Activated B cell treated with CpG ODN at 0.5 μM for 24 hours (primary cell): ENCODE measurements at regions not wholly inside any gene's neighbourhood (a gene's known extent, or its start where the extent isn't known, plus 50 kb on each side); places are given as distances from the start of the nearest gene placed in this dataset.

Experiments
- ATAC-seq: fragments of 200-7000 bp; cut with Tn5 transposase; one replicate; pipeline ENCODE4 v1.10.0; 2021; ENCODE audit warnings: low read depth, mild to moderate bottlenecking, moderate library complexity
- CTCF ChIA-PET: fragments of 350-600 bp; sonication (Branson Sonifier 250); formaldehyde crosslinking; loops from one replicate; lab custom pipeline; 2021; ENCODE audit warnings: antibody characterized with exemption; lab: Charles Lee
- POLR2A ChIA-PET: fragments of 350-600 bp; sonication (Branson Sonifier 250); formaldehyde crosslinking; loops from one replicate; lab custom pipeline; 2021; ENCODE audit warnings: antibody characterized with exemption; lab: Charles Lee
- DNase-seq: peaks from one replicate; pipeline ENCODE4 v3.0.0; 2022
- H3K27ac Mint-ChIP-seq: one replicate; pipeline ENCODE4 v1.8.0; 2020; ENCODE audit warnings: mixed read lengths
- H3K27me3 Mint-ChIP-seq: one replicate; pipeline ENCODE4 v1.8.0; 2021; ENCODE audit warnings: mixed read lengths
- H3K36me3 Mint-ChIP-seq: one replicate; pipeline ENCODE4 v1.8.0; 2021; ENCODE audit warnings: low read depth, mixed read lengths
- H3K4me1 Mint-ChIP-seq: one replicate; pipeline ENCODE4 v1.8.0; 2021; ENCODE audit warnings: mixed read lengths
- H3K4me3 Mint-ChIP-seq: one replicate; pipeline ENCODE4 v1.8.0; 2020; ENCODE audit warnings: mild to moderate bottlenecking, mixed read lengths
- H3K9me3 Mint-ChIP-seq: one replicate; pipeline ENCODE4 v1.8.0; 2020; ENCODE audit warnings: mixed read lengths
- CTCF ChIP-seq: fragments of 200-600 bp; IDR thresholded peaks from one replicate; pipeline ENCODE4 v1.8.0; 2022; ENCODE audit warnings: antibody characterized with exemption, mild to moderate bottlenecking
- intact Hi-C: fragments of 100-400 bp; cut with micrococcal nuclease; formaldehyde crosslinking; loops from one replicate; pipeline ENCODE4 v1.15.1; 2024

GRCh38 chr6:6920987-6921313 lies 186.8 kb upstream of the RREB1 start:
- no peak overlapping the region for H3K4me3 Mint-ChIP-seq
- H3K4me1 Mint-ChIP-seq: peaks cover 4% of the 10 kb centered on the region
- H3K9me3 Mint-ChIP-seq: no peaks in the 10 kb centered on the region
- intact Hi-C loops: no loop called here
- no peaks in the 10 kb centered on the region for H3K36me3 Mint-ChIP-seq
- DNase-seq (no peak), ATAC-seq (no peak)
- no peak for TF ChIP-seq CTCF
- peaks cover 5% of the 10 kb centered on the region for H3K27me3 Mint-ChIP-seq
- no peak overlapping the region for H3K27ac Mint-ChIP-seq
- ChIA-PET CTCF (no interaction called here), POLR2A (no interaction called here)

GRCh38 chr6:6922166-6922565 lies 185.6 kb upstream of the RREB1 start:
- Mint-ChIP-seq H3K4me1 (no peaks in the 10 kb centered on the region), H3K27me3 (peaks cover 5% of the 10 kb centered on the region), H3K36me3 (no peaks in the 10 kb centered on the region), H3K9me3 (no peaks in the 10 kb centered on the region), H3K27ac (no peak overlapping the region), H3K4me3 (no peak overlapping the region)
- ChIA-PET POLR2A (no interaction called here), CTCF (no interaction called here)
- DNase-seq (no peak), ATAC-seq (no peak)
- intact Hi-C loops: no loop called here
- TF ChIP-seq CTCF: no peak

- Mint-ChIP-seq H3K27me3 (peaks cover 11% of the 10 kb centered on the region), H3K9me3 (no peaks in the 10 kb centered on the region), H3K4me1 (no peaks in the 10 kb centered on the region), H3K36me3 (no peaks in the 10 kb centered on the region), H3K4me3 (no peak overlapping the region), H3K27ac (no peak overlapping the region)
- intact Hi-C loops: no loop called here
- ATAC-seq (no peak), DNase-seq (no peak)
- TF ChIP-seq CTCF: no peak
- POLR2A ChIA-PET: no interaction called here
- CTCF ChIA-PET: no interaction called here
These were observed 184.2 kb upstream of the RREB1 start for GRCh38 chr6:6923605-6924004.

- ChIA-PET POLR2A (no interaction called here), CTCF (no interaction called here)
- no peak for TF ChIP-seq CTCF
- H3K36me3 Mint-ChIP-seq: no peaks in the 10 kb centered on the region
- peaks cover 11% of the 10 kb centered on the region for H3K27me3 Mint-ChIP-seq
- H3K27ac Mint-ChIP-seq: no peak overlapping the region
- DNase-seq (no peak), ATAC-seq (no peak)
- no peaks in the 10 kb centered on the region for H3K9me3 Mint-ChIP-seq
- no peak overlapping the region for H3K4me3 Mint-ChIP-seq
- no peaks in the 10 kb centered on the region for H3K4me1 Mint-ChIP-seq
- intact Hi-C loops: no loop called here
These were observed 183.1 kb upstream of the RREB1 start for GRCh38 chr6:6924708-6925107.

- intact Hi-C loops: no loop called here
- Mint-ChIP-seq H3K4me3 (no peak overlapping the region), H3K36me3 (no peaks in the 10 kb centered on the region), H3K4me1 (no peaks in the 10 kb centered on the region), H3K9me3 (no peaks in the 10 kb centered on the region), H3K27me3 (peaks cover 11% of the 10 kb centered on the region), H3K27ac (no peak overlapping the region)
- ChIA-PET POLR2A (no interaction called here), CTCF (interaction anchor here (0.8 kb wide), 1 partner anchor 181 kb away, joined by 4 read pairs; no protein-coding TSS in a partner anchor)
- no peak for ATAC-seq
- no peak for TF ChIP-seq CTCF
- no peak for DNase-seq
These were observed 182.2 kb upstream of the RREB1 start for GRCh38 chr6:6925391-6926164.
